ENCODE measurements at regions not wholly inside any gene's neighbourhood (a gene's known extent, or its start where the extent isn't known, plus 50 kb on each side); places are given as distances from the start of the nearest gene placed in this dataset.
A peak's percentile ranks its signal among the peaks of the same experiment; 100 is the strongest.

- Mint-ChIP-seq H3K27me3 (ENCODE audit: unreplicated experiment) (no peaks in the 10 kb centered on the region), H3K9me3 (ENCODE audit: unreplicated experiment) (no peaks in the 10 kb centered on the region), H3K36me3 (ENCODE audit: unreplicated experiment) (no peaks in the 10 kb centered on the region), H3K4me3 (ENCODE audit: unreplicated experiment) (no peak overlapping the region), H3K27ac (ENCODE audit: unreplicated experiment) (no peak overlapping the region), H3K4me1 (ENCODE audit: unreplicated experiment) (peaks cover 51% of the 10 kb centered on the region)
- TF ChIP-seq CTCF (IDR thresholded peaks at IDR 0.05), result no peak
- DNase-seq (ENCODE audit: extremely low spot score, unreplicated experiment), result no peak
Measured at GRCh38 chr14:51447411-51447810, 204.3 kb upstream of the FRMD6 start.

GRCh38 chr14:51448831-51449670 is 202.7 kb upstream of the FRMD6 start:
- Mint-ChIP-seq H3K36me3 (ENCODE audit: unreplicated experiment) (no peaks in the 10 kb centered on the region), H3K27me3 (ENCODE audit: unreplicated experiment) (no peaks in the 10 kb centered on the region), H3K9me3 (ENCODE audit: unreplicated experiment) (no peaks in the 10 kb centered on the region), H3K4me1 (ENCODE audit: unreplicated experiment) (peaks cover 34% of the 10 kb centered on the region), H3K27ac (ENCODE audit: unreplicated experiment) (peak overlapping the region; percentile 36), H3K4me3 (ENCODE audit: unreplicated experiment) (no peak overlapping the region)
- TF ChIP-seq CTCF (IDR thresholded peaks at IDR 0.05), result no peak
- no peak for DNase-seq (ENCODE audit: extremely low spot score, unreplicated experiment)

GRCh38 chr14:51449681-51450080 is 202.0 kb upstream of the FRMD6 start:
- DNase-seq (ENCODE audit: extremely low spot score, unreplicated experiment), result no peak
- no peak for TF ChIP-seq CTCF (IDR thresholded peaks at IDR 0.05)
- Mint-ChIP-seq H3K27ac (ENCODE audit: unreplicated experiment) (no peak overlapping the region), H3K36me3 (ENCODE audit: unreplicated experiment) (no peaks in the 10 kb centered on the region), H3K4me1 (ENCODE audit: unreplicated experiment) (peaks cover 33% of the 10 kb centered on the region), H3K27me3 (ENCODE audit: unreplicated experiment) (no peaks in the 10 kb centered on the region), H3K4me3 (ENCODE audit: unreplicated experiment) (no peak overlapping the region), H3K9me3 (ENCODE audit: unreplicated experiment) (no peaks in the 10 kb centered on the region)

GRCh38 chr14:51451561-51451960 is 200.1 kb upstream of the FRMD6 start:
- no peaks in the 10 kb centered on the region for H3K27me3 Mint-ChIP-seq (ENCODE audit: unreplicated experiment)
- H3K4me3 Mint-ChIP-seq (ENCODE audit: unreplicated experiment), result no peak overlapping the region
- no peaks in the 10 kb centered on the region for H3K9me3 Mint-ChIP-seq (ENCODE audit: unreplicated experiment)
- no peak overlapping the region for H3K27ac Mint-ChIP-seq (ENCODE audit: unreplicated experiment)
- peaks cover 40% of the 10 kb centered on the region for H3K4me1 Mint-ChIP-seq (ENCODE audit: unreplicated experiment)
- no peak for DNase-seq (ENCODE audit: extremely low spot score, unreplicated experiment)
- no peaks in the 10 kb centered on the region for H3K36me3 Mint-ChIP-seq (ENCODE audit: unreplicated experiment)
- TF ChIP-seq CTCF (IDR thresholded peaks at IDR 0.05), result no peak

- DNase-seq (ENCODE audit: extremely low spot score, unreplicated experiment), result no peak
- peaks cover 13% of the 10 kb centered on the region for H3K9me3 Mint-ChIP-seq (ENCODE audit: unreplicated experiment)
- H3K27me3 Mint-ChIP-seq (ENCODE audit: unreplicated experiment), result no peaks in the 10 kb centered on the region
- H3K4me3 Mint-ChIP-seq (ENCODE audit: unreplicated experiment), result no peak overlapping the region
- H3K4me1 Mint-ChIP-seq (ENCODE audit: unreplicated experiment), result peaks cover 24% of the 10 kb centered on the region
- no peaks in the 10 kb centered on the region for H3K36me3 Mint-ChIP-seq (ENCODE audit: unreplicated experiment)
- H3K27ac Mint-ChIP-seq (ENCODE audit: unreplicated experiment), result no peak overlapping the region
- no peak for TF ChIP-seq CTCF (IDR thresholded peaks at IDR 0.05)
Measured at GRCh38 chr14:51453869-51454268, 197.8 kb upstream of the FRMD6 start.

Measured in osteocyte (in vitro differentiated cells).